ENCODE measurements at regions not wholly inside any gene's neighbourhood (a gene's known extent, or its start where the extent isn't known, plus 50 kb on each side); places are given as distances from the start of the nearest gene placed in this dataset.

- CTCF ChIA-PET: interaction anchor here (1.4 kb wide), 1 partner anchor 19 kb away, joined by 4 read pairs; no protein-coding TSS in a partner anchor
Measured at GRCh38 chr14:53851394-53852090, 105.1 kb downstream of the BMP4 start.

GRCh38 chr14:53850714-53851296 is 105.8 kb downstream of the BMP4 start:
- ChIA-PET CTCF (interaction anchor here (0.9 kb wide), 1 partner anchor 314 kb away, joined by 3 read pairs; no protein-coding TSS in a partner anchor), POLR2A (no interaction called here)
- TF ChIP-seq CTCF (IDR thresholded peaks at IDR 0.05; ENCODE audit: insufficient read depth, low read depth, low read length): no peak
- H3K36me3 ChIP-seq (ENCODE audit: control insufficient read depth, insufficient read depth, low read length): no peaks in the 10 kb centered on the region
- no peaks in the 10 kb centered on the region for H3K27me3 ChIP-seq (ENCODE audit: control insufficient read depth, insufficient read depth, low read length)
- DNase-seq (ENCODE audit: low read depth): peak; percentile 18
- no peak overlapping the region for H3K4me3 ChIP-seq (ENCODE audit: low read depth, low read length)

More at GRCh38 chr14:53851394-53852090, 105.1 kb downstream of the BMP4 start:
- POLR2A ChIA-PET: no interaction called here
- no peaks in the 10 kb centered on the region for H3K27me3 ChIP-seq (ENCODE audit: control insufficient read depth, insufficient read depth, low read length)
- H3K36me3 ChIP-seq (ENCODE audit: control insufficient read depth, insufficient read depth, low read length): no peaks in the 10 kb centered on the region
- H3K4me3 ChIP-seq (ENCODE audit: low read depth, low read length): no peak overlapping the region
- TF ChIP-seq CTCF (IDR thresholded peaks at IDR 0.05; ENCODE audit: insufficient read depth, low read depth, low read length): no peak
- no peak for DNase-seq (ENCODE audit: low read depth)

- ChIA-PET POLR2A (no interaction called here), CTCF (no interaction called here)
Measured at GRCh38 chr14:53849549-53849948, 107.1 kb downstream of the BMP4 start.

GRCh38 chr14:53848854-53849253 is 107.8 kb downstream of the BMP4 start:
- ChIA-PET CTCF (no interaction called here), POLR2A (no interaction called here)
- Histone ChIP-seq H3K4me3 (ENCODE audit: low read depth, low read length) (no peak overlapping the region), H3K36me3 (ENCODE audit: control insufficient read depth, insufficient read depth, low read length) (no peaks in the 10 kb centered on the region), H3K27me3 (ENCODE audit: control insufficient read depth, insufficient read depth, low read length) (no peaks in the 10 kb centered on the region)
- no peak for TF ChIP-seq CTCF (IDR thresholded peaks at IDR 0.05; ENCODE audit: insufficient read depth, low read depth, low read length)
- no peak for DNase-seq (ENCODE audit: low read depth)

More at GRCh38 chr14:53849549-53849948, 107.1 kb downstream of the BMP4 start:
- no peaks in the 10 kb centered on the region for H3K36me3 ChIP-seq (ENCODE audit: control insufficient read depth, insufficient read depth, low read length)
- H3K27me3 ChIP-seq (ENCODE audit: control insufficient read depth, insufficient read depth, low read length): no peaks in the 10 kb centered on the region
- H3K4me3 ChIP-seq (ENCODE audit: low read depth, low read length): no peak overlapping the region
- DNase-seq (ENCODE audit: low read depth): no peak
- no peak for TF ChIP-seq CTCF (IDR thresholded peaks at IDR 0.05; ENCODE audit: insufficient read depth, low read depth, low read length)

- TF ChIP-seq CTCF (IDR thresholded peaks at IDR 0.05; ENCODE audit: insufficient read depth, low read depth, low read length): no peak
- CTCF ChIA-PET: no interaction called here
- Histone ChIP-seq H3K4me3 (ENCODE audit: low read depth, low read length) (no peak overlapping the region), H3K27me3 (ENCODE audit: control insufficient read depth, insufficient read depth, low read length) (no peaks in the 10 kb centered on the region), H3K36me3 (ENCODE audit: control insufficient read depth, insufficient read depth, low read length) (no peaks in the 10 kb centered on the region)
- DNase-seq (ENCODE audit: low read depth): no peak
- POLR2A ChIA-PET: no interaction called here
Measured at GRCh38 chr14:53847881-53848280, 108.7 kb downstream of the BMP4 start.

All from BJ (cell line).